GM21825 (cell line): ENCODE measurements at regions not wholly inside any gene's neighbourhood (a gene's known extent, or its start where the extent isn't known, plus 50 kb on each side); places are given as distances from the start of the nearest gene placed in this dataset.

Experiments
- ATAC-seq: cut with Tn5 transposase; IDR thresholded peaks from one replicate; pipeline ENCODE4 v1.9.1; 2021; ENCODE audit warnings: mild to moderate bottlenecking, moderate library complexity; ENCODE audit not compliant: unreplicated experiment

DNA sequence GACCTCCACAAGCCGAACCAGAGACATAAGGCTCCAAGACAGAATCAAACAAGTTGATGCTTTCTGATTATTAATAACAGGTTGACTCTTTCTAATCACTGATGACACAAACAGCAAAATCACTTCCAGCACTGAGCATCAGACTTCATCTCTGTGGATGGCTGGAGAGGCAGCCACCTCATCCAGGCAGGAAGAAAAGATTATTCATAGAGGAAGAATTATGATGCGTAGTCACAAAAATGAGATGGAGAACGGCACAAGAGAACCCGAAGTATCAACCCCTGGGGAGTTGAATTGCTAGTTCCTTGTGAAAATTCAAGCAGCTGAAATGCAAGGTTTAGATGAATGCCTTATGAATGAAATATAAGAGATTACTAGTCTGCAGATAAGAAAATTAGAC lies 49.9 kb upstream of the LMCD1 start:
- ATAC-seq: no peak
